ENCODE measurements at regions not wholly inside any gene's neighbourhood (a gene's known extent, or its start where the extent isn't known, plus 50 kb on each side); places are given as distances from the start of the nearest gene placed in this dataset.

GRCh38 chr5:54673523-54674225 is 156.1 kb downstream of the SNX18 start:
- no peak overlapping the region for H3K4me2 ChIP-seq
- peaks cover 24% of the 10 kb centered on the region for H3K9me3 Mint-ChIP-seq
- H3K27me3 Mint-ChIP-seq (ENCODE audit: insufficient read depth, low read depth, poor library complexity): no peaks in the 10 kb centered on the region
- no peak for ATAC-seq
- DNase-seq (ENCODE audit: low spot score): no peak
- no peaks in the 10 kb centered on the region for H3K79me2 ChIP-seq (replicated peaks; ENCODE audit: insufficient read depth)
- no peaks in the 10 kb centered on the region for H4K20me1 ChIP-seq (replicated peaks; ENCODE audit: insufficient read depth)
- TF ChIP-seq CTCF (conservative IDR thresholded peaks at IDR 0.05; ENCODE audit: low read depth in 2 of 2): no peak
- no peak for TF ChIP-seq EZH2 (IDR thresholded peaks at IDR 0.05; ENCODE audit: low read depth, unreplicated experiment)
- no peak for TF ChIP-seq STAT1 (IDR thresholded peaks at IDR 0.05; ENCODE audit: unreplicated experiment)
- no peak for TF ChIP-seq ZNF331 (CRISPR knock-in tag; IDR thresholded peaks at IDR 0.05; ENCODE audit: low read depth)
- no peak for TF ChIP-seq EZH2phosphoT487 (IDR thresholded peaks at IDR 0.05; ENCODE audit: unreplicated experiment)
- no peak for TF ChIP-seq ZNF114 (CRISPR knock-in tag; IDR thresholded peaks at IDR 0.05)
- TF ChIP-seq REST (IDR thresholded peaks at IDR 0.05; ENCODE audit: unreplicated experiment): no peak
- no peak for TF ChIP-seq CREB1 (CRISPR knock-in tag; IDR thresholded peaks at IDR 0.05; ENCODE audit: low read depth)
- no peak for TF ChIP-seq ZNF462 (CRISPR knock-in tag; IDR thresholded peaks at IDR 0.05)
- no peak for TF ChIP-seq NANOG (IDR thresholded peaks at IDR 0.05; ENCODE audit: borderline replicate concordance)
- no peak for TF ChIP-seq POLR2AphosphoS5 (IDR thresholded peaks at IDR 0.05; ENCODE audit: low read depth)
- no peak for TF ChIP-seq JUNB (IDR thresholded peaks at IDR 0.05; ENCODE audit: unreplicated experiment)
- TF ChIP-seq ETS1 (IDR thresholded peaks at IDR 0.05): no peak
- H3K27me3 ChIP-seq (ENCODE audit: insufficient read depth): no peaks in the 10 kb centered on the region
- H3K4me1 ChIP-seq (ENCODE audit: insufficient read depth): no peaks in the 10 kb centered on the region
- no peak overlapping the region for H3K27ac ChIP-seq (ENCODE audit: low read depth)
- H3K36me3 ChIP-seq (ENCODE audit: insufficient read depth): no peaks in the 10 kb centered on the region
- H3K4me3 Mint-ChIP-seq: no peak overlapping the region
- H3K27ac Mint-ChIP-seq: no peak overlapping the region
- no peaks in the 10 kb centered on the region for H3K9me2 ChIP-seq (ENCODE audit: insufficient read depth)
- peaks cover 14% of the 10 kb centered on the region; the same call in 2 of the 3 replicates for H3K36me3 Mint-ChIP-seq (ENCODE audit: low read depth)
- no peaks in the 10 kb centered on the region for H3F3A ChIP-seq (replicated peaks; ENCODE audit: low read depth)
- no peak overlapping the region for H3K4me3 ChIP-seq
- no peaks in the 10 kb centered on the region for H3K4me1 Mint-ChIP-seq
- no peak overlapping the region for H2AFZ ChIP-seq

Data from GM23338 (cell line).